NCI-H69 (cell line): ENCODE measurements at regions not wholly inside any gene's neighbourhood (a gene's known extent, or its start where the extent isn't known, plus 50 kb on each side); places are given as distances from the start of the nearest gene placed in this dataset.
"Not testable (repeated sequence)": the region's sequence is repeated elsewhere in the genome, so short reads cannot be mapped to it uniquely, and the experiment has no call there.

ENCODE experiments used
- DNase-seq: peaks from one replicate; lab custom pipeline; 2025; lab: John Stamatoyannopoulos, UW

DNA sequence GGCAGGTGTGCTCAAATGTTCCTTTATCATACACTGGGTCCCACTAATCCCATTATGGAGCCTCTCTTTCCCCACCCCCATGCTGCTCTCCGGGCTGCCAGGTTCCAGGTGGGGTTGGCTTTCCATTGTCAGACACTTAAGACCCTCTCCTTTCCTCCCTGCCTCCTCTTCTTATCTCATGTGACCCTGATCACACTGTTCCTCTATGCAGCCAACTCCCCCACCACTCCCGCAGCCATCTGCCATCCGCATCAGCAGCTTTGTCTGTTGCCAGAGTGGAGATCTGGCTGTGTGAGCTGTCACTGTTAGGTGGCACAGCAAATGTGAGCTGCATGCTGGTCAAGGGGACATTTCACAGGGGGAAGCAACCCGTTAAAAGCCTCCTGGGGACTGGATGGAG, 391.4 kb downstream of the TNS3 start:
- DNase-seq = no peak

DNA sequence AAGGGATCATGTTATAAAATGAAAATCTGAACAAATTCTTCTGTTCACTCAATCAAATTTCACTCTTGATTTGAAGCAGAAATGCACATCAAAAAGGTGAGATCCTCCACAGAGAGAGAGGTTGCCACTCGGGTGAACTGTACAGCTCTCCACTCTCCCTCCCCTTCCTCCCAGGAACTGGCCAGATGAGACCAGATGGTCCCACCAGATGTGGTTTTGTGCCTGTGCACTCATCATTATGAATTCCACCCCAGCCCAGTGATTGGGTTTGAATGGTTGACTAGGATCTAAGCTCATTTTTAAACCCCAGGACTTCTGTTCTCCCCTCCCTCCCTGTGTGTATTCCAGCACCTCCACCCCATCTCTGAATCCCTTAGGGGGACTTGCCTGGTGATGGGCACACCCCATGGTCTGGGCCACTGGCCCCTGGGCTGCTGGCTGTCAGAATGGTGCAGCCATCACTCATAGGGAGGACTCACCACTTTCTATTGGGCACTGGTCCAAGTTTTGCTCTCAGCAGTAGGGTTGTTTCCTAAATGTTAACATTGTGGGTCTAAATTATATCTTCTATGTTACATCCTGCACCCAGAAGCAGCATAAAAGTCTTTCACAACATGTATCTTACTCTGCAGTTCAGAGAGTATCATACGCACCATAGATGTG, 393.1 kb downstream of the TNS3 start:
- DNase-seq = peak; percentile 42

DNA sequence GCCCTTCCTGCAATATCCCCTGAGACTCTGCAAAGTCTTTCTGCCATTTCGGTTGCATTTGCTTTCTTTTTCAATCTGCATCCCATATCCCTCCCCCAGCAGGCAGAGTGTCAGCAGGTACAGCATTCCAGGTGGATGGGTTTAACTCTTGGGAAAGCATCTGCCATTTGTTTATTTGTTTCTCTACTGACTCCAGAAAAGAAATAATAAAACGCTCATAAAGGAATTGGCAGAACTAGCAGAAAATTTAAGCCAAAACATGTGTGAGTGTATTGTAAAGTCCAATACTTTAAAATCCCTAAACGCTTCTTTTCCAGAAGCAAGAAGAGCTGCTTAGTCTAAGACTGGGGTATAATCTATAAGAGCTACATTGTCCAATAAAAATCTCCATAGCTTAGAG, 393.8 kb downstream of the TNS3 start:
- no peak for DNase-seq

DNA sequence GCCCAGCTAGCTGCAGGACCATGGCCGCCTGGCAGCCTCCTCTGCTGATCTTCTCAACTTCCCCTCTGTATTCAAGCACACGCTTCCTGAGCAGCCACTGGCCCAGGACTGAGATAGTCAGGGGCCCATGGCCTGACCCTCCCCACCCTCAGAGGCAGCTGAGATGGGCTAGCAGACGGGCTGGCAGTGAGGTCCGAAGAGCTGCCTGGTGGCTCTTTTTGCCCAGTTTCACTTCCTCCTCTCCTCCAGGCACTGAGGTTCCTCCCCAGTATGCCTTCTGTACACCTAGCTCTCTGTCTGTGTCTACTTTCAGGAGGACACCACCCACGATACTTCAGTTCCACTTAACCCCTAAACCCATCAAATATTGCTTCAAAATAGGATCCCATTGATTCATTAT, 395.6 kb downstream of the TNS3 start:
- no peak for DNase-seq

DNA sequence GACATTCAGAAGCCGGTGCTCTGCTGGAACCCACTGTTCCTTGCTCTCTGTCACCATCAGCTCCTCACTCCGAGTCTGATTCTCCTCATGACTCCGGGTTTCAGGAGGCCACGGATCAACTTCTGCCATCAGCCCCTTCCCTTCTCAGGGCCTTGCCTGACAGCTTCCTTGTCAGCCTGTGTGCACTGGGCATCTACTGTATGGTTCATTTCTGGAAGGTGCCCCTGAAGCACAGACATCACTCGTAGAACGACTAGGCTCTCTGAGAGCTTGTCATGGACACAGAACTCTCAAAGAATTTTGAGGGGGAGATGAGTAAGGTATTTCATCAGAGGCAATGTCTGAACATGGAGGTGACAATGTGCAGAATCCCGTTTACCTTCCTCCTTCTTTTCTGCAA, 396.1 kb downstream of the TNS3 start:
- DNase-seq = no peak

DNA sequence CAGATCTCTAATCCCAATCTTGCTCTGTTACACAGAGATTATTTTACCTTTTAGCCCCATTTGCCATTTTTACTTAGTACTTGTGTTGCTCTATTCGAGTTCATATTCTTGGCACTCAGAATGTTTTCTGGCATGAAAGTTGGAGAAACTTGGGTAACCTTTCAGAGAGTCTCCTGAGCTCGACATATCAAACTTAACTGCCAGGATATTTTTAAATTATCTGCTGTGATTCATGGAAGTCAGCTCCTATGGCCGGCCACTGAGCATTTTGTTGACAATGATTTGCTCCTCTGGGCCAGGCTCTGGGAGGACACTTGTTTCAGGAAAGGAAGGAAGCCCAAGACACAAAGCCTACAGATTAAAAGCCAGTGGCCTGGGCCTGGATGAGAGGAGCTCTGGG, 396.7 kb downstream of the TNS3 start:
- no peak for DNase-seq

DNA sequence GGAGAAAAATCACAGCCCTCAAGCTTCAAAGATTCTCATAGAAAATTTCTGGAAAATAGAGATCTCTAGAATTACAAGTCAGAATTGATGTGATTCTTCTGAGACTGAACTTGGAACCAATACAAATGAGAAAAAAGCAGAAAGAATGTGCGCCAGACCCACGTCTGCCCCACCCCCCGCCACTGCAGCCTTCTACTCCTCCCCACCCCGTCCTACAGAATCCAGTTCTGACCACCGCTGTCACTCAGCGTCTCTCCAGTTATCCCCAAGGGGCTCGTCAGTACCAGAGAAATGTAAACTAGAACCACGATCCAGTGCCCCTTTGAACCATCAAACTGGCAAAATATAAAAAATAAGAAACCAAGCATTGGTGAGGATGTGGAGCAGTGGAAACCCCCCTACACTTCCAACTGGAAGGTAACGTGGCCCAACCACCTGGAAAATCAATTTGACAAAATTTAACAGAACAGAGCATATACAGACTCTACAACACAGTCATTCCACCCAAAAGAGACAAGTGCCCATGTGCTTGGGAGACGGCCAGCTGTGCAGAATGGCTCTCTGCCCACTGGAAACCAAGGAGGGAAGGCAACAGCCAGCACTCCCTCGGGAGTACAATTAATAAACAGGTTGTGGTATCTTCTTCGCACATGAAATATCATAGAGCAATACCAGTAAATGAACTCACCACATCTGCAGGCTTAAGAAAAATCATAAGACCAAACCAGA, 397.9 kb downstream of the TNS3 start:
- peak; percentile 8 for DNase-seq

DNA sequence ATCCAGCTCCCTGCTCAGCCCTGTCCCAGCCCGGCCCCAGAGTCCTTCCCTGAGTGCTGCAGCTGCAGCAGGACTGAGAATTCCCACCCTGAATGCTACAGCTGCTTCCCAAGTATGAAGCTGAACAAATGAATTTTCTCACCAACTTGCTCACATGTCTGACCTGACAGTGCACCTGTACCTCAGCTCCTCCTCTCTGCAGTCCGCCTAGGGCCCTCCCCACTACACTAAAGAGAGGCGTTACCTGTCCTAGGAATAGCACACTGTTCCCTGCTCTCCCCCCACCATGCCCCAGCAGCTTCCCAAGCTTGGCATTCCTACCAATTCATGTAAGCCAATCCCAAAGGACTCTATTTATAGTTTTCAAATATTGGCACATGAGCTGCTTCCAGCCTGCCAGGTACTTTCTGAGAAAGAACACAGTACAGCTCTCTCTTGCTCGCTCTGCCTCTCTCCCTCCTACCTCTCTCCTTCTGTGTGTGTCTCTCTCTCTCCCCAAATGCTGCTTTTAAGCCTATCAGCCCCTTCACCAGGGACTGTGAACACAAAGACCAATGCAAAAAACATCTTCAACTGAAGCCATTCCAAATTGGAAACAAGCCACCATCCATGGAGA, 400.1 kb downstream of the TNS3 start:
- no peak for DNase-seq

DNA sequence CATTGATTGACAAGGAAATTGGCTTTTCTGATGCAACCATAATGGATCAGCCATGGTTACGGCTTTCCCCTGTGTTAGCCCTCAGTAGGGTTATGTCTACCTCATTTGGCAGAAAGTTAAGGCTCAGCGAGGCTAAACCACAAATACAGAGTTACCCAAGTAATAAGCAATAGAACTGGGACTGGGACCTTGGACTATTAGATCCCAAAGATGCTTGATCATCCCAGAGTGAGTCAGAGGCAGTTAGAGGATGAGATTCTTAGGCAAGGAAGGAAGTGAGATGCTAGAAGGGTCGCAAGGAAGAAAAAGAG, 401.4 kb downstream of the TNS3 start:
- no peak for DNase-seq

DNA sequence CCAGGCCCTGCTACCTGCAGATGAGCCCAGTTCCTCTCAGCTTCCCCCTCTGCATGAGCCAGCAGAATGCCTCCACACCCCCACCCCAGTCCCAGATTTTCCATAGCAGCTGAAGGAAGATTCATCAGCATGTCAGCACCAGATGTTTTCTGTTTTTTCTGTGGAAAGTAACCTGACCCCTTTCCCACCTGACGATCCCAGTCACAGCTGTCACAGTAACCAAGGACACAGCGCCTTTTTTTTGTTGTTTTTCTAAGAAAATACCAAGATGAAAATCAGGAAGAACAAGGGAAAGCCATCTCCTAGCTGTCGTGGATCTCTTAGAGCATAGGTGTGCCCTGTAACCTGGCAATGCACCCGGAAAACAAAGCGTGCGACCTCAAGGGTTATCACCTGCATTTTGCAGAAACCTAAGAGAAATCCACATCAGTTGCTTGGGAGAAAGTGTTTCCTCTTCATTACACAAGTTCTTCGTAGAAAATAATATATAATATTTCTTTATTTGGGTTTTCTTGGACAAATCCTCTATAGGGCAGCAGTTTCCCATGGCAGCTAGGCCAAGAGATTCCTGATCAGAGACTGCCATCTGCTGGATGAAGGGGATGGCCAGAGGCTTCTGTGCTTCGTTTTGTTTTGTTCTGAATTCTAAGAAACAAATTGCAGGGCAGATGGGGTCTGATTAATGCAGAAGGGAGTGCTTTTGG, 401.9 kb downstream of the TNS3 start:
- peak; percentile 60 for DNase-seq

DNA sequence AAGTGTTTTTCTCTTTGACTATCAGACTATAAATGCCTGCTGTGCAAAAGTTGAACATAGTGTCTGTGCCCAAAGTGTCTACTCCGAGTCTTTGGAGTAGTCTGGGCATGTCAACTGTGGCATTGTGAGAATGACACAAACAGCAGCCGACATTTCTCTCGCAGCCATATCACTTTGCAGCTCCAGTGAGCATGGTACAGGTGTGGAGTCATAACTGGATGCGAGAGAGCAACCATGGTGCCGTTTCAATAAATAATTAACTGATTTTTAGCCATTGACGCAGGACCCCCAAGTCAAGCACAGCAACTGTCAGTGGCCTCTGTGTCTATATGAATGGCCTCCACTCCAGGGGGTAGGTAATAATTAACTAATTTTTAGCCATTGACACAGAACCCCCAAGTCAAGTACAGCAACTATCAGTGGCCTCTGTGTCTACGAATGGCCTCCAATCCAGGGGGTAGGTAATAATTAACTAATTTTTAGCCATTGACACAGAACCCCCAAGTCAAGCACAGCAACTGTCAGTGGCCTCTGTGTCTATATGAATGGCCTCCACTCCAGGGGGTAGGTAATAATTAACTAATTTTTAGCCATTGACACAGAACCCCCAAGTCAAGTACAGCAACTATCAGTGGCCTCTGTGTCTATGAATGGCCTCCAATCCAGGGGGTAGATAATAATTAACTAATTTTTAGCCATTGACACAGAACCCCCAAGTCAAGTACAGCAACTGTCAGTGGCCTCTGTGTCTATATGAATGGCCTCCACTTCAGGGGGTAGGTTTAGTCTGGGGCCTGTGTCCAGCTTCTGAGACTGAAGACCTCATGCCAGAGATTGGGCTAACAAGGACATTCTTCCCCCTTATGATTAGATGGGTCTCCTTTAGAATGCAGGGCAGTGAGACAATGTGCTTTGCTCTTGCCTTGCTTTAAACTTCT, 409.0 kb downstream of the TNS3 start:
- DNase-seq = not testable (repeated sequence)

DNA sequence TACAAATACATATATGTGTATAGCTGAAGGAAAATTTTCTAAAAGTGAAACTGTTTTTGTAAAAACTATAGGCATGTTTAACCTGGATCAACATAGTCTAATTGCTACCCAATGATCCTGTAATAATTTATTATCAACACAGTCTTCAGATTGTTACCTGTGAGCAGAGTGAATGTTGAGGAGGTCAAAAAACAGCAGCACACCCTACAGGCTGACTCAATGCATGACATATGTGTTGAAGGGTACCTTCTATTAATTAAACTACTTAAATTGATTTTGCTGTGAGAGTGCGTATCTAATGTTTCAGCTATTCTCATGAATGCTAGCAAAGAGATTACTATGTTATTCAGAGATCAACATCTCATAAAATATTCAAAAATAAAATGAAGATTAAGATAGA, 411.4 kb downstream of the TNS3 start:
- no peak for DNase-seq

DNA sequence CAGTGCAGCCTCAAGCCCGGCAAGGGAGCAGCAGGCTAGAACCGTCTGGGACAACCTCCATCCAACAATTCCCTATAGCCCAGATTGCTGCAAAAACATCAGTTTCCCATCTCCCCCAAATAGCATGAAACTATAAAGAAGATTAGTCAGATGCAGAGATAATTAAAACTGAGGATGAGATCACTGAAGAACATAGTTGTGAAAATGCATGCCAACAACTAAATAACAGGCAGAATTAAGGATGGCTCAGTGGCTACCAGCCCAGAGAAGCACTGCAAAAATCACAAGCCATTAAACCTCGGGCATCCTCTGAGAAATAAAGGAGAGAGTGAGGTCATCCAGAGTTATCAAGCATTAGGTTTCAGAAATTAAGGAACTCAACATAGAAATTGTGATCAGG, 427.1 kb downstream of the TNS3 start:
- DNase-seq = no peak

DNA sequence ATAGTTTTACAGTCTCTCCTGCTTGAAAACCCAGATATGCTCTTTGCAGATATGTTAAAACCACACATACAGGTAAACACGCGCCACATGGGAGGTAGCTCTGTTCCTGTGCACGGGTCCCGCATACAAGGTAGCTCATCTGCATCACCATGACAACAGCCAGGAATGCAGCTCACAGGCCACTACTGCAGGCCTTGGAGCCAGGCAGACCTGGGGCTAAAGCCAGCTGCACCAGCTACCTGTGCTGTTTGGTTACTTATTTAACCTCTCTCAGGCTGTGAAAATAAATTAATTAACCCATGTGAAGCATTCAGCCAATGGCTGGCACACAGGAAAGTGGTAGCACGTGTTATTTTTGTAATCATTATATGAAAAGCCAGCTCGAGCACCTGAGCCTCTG, 428.3 kb downstream of the TNS3 start:
- peak; percentile 39 for DNase-seq

DNA sequence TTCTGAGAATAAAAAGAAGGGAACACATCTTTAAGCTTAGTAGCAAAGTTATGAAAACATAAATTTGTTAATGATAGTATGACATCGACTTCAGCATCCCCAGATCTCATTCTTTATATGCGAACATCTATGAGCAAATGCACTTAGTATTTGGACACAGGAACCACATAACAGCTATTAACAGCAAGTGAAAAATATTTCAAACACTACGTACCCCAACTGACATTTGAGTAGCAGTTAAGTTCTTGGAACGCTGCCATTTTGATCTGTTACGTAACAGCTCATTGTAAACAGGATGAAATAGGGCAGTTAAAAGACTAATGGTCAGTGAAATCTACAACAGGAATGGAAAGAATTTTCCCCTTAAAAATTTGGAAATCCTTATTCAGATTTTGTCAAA, 428.9 kb downstream of the TNS3 start:
- peak; percentile 59 for DNase-seq

DNA sequence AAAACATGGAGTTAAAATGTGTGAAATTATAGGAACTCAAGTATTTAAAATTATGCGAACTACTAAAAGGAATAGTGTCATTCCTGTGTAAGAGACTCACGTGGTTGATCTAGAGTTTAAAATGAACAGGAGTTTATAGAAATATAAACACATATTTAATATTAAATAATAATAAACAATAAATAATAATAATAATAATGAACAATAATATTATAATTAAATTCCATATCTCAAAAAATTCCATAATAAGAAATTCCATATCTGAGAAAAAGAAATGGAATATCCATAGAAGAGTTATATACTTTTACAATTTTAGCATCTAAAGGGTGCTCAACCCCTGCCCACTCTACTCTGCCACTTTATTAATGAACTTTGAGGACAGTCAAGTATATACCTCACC, 429.6 kb downstream of the TNS3 start:
- no peak for DNase-seq

DNA sequence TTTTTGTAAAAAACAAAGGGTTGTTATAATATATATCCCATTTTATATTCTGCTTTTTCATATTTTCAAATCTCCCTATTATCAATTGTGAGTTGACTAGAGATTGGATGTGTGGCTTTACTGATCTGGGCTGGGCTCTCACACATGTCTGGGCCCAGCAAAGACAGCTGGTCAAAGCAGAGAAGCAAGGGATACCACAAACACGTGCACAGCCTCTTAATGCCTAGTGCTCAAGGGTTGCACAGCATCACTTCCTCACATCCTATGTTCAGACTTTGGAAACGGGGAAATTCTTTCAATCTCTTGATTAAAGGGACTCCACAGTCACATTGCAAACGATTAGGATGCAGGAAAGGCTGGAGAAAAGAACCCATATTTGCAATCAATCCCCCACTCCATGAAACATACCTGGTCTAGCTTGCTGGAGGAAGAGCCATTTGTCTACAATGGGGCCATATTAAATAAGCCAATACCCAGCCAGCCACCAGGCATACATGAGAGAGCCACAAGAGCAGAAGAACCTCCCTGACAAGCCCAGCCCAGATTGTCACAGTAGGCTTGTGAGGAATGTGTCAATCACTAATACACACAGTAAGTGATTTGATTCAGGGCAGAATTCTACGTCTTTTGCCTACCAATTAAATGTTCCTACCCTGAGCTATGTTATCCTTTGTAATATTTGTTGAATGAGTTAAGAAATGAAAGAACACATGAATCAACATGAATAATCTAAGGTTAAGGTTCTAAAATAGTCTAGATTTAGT, 431.2 kb downstream of the TNS3 start:
- no peak for DNase-seq

DNA sequence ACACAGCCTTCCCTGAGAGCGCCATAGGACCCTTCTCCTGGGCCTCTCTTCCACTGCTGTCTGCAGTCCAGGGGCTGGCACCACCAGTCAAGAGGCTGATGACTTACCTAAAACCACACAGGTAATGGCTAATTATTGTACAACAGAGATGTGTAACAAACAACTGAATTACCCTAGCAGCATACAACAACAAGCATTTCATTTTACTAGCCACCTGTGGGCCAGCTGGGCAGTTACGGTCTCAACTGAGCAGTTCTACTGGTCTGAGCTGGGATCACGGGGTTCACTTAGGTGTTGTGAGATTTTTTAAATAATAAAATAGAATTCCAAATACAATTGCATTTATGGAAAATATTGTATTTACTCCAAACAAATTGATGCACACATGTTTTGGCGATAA, 431.9 kb downstream of the TNS3 start:
- no peak for DNase-seq

DNA sequence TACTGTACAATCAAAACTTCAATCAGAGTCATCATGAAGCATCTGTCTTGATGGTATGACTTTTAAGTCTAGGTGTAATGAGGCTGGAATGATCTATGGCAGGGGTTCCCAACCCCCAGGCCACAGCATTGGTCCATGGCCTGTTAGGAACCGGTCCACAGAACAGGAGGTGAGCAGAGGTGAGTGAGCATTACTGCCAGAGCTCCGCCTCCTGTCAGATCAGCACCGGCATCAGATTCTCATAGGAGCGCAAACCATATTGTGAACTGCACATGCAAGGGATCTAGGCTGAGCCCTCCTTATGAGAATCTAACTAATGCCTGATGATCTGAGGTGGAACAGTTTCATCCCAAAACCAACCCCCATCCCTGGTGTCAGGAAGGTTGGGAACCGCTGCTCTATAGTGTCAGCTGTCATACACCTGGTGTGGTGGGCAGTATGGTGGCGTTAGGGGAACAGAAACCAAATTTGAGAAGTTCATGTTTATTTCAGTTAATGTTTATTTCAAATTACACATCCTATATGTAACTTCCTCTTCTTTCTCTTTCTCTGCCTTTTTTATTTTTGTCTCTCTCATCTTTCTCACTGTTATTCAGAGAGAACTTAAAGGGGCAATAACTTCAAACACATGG, 432.6 kb downstream of the TNS3 start:
- DNase-seq = no peak

DNA sequence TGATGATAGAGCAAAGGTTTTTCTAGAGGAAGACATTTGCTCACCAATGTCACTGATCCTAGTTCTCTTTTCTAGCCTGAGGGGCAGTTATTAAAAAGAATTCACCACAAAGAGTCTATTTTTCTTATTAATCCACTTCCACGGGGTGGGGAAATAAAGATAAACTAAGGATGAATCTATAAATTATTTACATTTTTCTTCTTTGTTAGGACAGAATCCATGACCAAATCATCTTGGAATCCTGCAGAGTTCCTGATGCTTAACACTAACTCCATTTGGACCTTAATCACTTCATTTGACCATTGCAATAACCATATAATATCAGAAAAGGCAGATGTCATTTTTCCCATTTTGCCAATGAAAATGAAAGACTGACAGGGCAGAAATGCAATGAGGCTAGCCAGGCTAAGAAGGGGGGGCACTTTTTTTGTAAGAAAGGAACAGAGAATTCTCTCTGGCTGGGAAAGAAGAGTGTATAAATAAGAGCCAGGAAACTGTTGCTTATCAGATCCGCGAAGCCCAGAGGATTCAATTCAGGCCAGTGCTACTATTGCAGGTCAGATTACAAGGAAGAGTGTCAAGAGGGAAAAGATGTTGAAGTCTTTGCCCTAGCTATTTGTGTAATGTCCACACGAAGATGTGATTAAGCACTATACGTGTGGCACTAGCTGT, 433.2 kb downstream of the TNS3 start:
- no peak for DNase-seq
